Umbilical cord (tissue), 1 donor: ENCODE measurements at regions not wholly inside any gene's neighbourhood (a gene's known extent, or its start where the extent isn't known, plus 50 kb on each side); places are given as distances from the start of the nearest gene placed in this dataset.
"Not testable (repeated sequence)": the region's sequence is repeated elsewhere in the genome, so short reads cannot be mapped to it uniquely, and the experiment has no call there.

Experiments
- DNase-seq: peaks from one replicate; pipeline ENCODE4 v3.0.0-alpha.2; 2015; ENCODE audit warnings: low spot score

- no peak for DNase-seq
These were observed 1996.9 kb downstream of the LRRC4C start for GRCh38 chr11:39462506-39462905.

GRCh38 chr11:39461066-39461465, 1998.4 kb downstream of the LRRC4C start:
- peak; percentile 31 for DNase-seq

GRCh38 chr11:39459606-39460005, 1999.8 kb downstream of the LRRC4C start:
- DNase-seq, result no peak

GRCh38 chr11:39458481-39458880, 2001.0 kb downstream of the LRRC4C start:
- DNase-seq, result no peak

GRCh38 chr11:39443424-39444022, 2015.9 kb downstream of the LRRC4C start:
- peak; percentile 10 for DNase-seq

- no peak for DNase-seq
These were observed 2017.3 kb downstream of the LRRC4C start for GRCh38 chr11:39442177-39442576.

- DNase-seq, result no peak
These were observed 2023.8 kb downstream of the LRRC4C start for GRCh38 chr11:39435641-39436040.

GRCh38 chr11:39434466-39434865, 2025.0 kb downstream of the LRRC4C start:
- DNase-seq, result peak; percentile 88

GRCh38 chr11:39432929-39433328, 2026.5 kb downstream of the LRRC4C start:
- no peak for DNase-seq

- no peak for DNase-seq
These were observed 2034.2 kb downstream of the LRRC4C start for GRCh38 chr11:39425226-39425625.

- no peak for DNase-seq
These were observed 2047.3 kb downstream of the LRRC4C start for GRCh38 chr11:39412117-39412516.

- no peak for DNase-seq
These were observed 2073.5 kb downstream of the LRRC4C start for GRCh38 chr11:39385911-39386310.

- DNase-seq, result peak; percentile 9
These were observed 2084.3 kb downstream of the LRRC4C start for GRCh38 chr11:39374963-39375698.

- no peak for DNase-seq
These were observed 2091.9 kb downstream of the LRRC4C start for GRCh38 chr11:39367534-39367933.

GRCh38 chr11:39365809-39366436, 2093.5 kb downstream of the LRRC4C start:
- peak; percentile 49 for DNase-seq

- DNase-seq, result peak; percentile 0
These were observed 2095.9 kb downstream of the LRRC4C start for GRCh38 chr11:39363571-39363970.

- DNase-seq, result no peak
These were observed 2097.9 kb downstream of the LRRC4C start for GRCh38 chr11:39361557-39361956.

GRCh38 chr11:39345834-39346442, 2113.5 kb downstream of the LRRC4C start:
- DNase-seq, result peak; percentile 2

- no peak for DNase-seq
These were observed 2118.0 kb downstream of the LRRC4C start for GRCh38 chr11:39341461-39341860.

GRCh38 chr11:39333006-39333405, 2126.4 kb downstream of the LRRC4C start:
- not testable (repeated sequence) for DNase-seq

- no peak for DNase-seq
These were observed 2132.2 kb downstream of the LRRC4C start for GRCh38 chr11:39327302-39327701.

GRCh38 chr11:39311888-39312287, 2147.6 kb downstream of the LRRC4C start:
- not testable (repeated sequence) for DNase-seq
